GM18951 (cell line): ENCODE measurements at regions not wholly inside any gene's neighbourhood (a gene's known extent, or its start where the extent isn't known, plus 50 kb on each side); places are given as distances from the start of the nearest gene placed in this dataset.

Experiments
- POLR2A ChIP-seq: IDR thresholded peaks from 4 replicates; pipeline ENCODE4 v1.6.1; 2011; ENCODE audit warnings: mild to moderate bottlenecking; ENCODE audit not compliant: insufficient read length, insufficient read depth; ENCODE audit errors: extremely low read depth
- in situ Hi-C: fragments of 300-500 bp; cut with MboI; formaldehyde crosslinking; loops from one replicate; pipeline ENCODE4 v1.12.0; 2022; ENCODE audit warnings: low sequenced_read_pairs, mixed read lengths, inconsistent platforms; ENCODE audit not compliant: unreplicated experiment

- in situ Hi-C loops = no loop called here
- TF ChIP-seq POLR2A = no peak
These were observed 573.4 kb downstream of the ETV1 start for GRCh38 chr7:13416071-13416470.

GRCh38 chr7:13416544-13416943, 572.9 kb downstream of the ETV1 start:
- in situ Hi-C loops = no loop called here
- TF ChIP-seq POLR2A = no peak

DNA sequence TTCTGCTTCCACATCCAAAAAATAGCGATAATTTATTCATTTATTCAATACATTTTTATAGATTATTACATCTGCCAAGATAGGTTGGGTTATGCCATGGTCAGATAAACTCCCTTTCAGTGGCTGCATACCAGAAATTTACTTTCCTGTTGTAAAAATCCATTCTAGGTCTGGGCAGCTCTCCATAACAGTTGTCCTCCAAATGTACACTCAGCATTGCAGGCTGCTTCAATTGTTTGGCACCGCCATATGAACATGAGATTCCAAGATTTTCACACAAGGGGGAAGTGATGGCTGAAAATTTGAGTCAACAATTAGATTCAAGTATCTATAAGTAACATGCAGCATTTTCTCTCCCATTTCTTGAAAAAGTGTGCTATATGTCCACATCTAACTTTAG, 568.7 kb downstream of the ETV1 start:
- in situ Hi-C loops = no loop called here
- no peak for TF ChIP-seq POLR2A

GRCh38 chr7:13421776-13422175, 567.7 kb downstream of the ETV1 start:
- in situ Hi-C loops = no loop called here
- TF ChIP-seq POLR2A = no peak

DNA sequence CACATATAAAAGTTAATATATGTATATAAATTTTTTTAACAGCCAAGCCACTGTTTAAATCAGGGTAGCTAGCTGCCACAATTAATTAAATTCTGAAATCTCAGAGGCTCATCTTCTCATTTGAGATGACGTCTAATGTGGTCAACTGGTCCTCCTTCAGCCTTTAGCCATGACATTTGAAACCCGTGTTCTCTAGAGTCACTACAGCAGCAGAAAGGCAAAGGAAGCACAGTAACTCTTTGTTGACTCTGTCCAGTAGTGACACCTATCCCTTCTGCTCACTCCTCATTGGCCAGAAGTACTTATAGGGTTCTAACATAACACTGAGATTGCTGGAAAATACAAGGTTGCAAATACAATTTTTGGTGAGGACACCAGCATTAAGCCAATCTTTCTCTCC, 555.5 kb downstream of the ETV1 start:
- in situ Hi-C loops = no loop called here
- no peak for TF ChIP-seq POLR2A

DNA sequence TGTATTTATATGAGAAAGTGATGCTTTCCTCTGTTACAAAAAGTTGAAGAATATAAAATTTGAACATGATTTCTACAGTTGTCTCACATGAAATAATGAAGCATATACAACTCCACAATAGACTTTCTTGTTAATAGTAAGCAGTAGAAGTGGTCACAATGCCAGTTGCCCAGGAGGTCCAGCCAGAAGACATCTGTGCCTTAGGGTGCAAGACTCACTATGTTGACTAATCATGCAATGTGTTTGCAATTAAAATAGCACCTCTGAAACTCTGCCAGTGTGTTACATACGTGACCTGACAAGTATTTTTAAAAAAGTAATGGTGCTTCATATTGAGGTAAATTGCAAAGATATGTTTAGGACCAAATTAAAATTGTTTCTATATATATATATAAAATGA, 547.2 kb downstream of the ETV1 start:
- in situ Hi-C loops = no loop called here
- no peak for TF ChIP-seq POLR2A

GRCh38 chr7:13447637-13448036, 541.8 kb downstream of the ETV1 start:
- in situ Hi-C loops = no loop called here
- no peak for TF ChIP-seq POLR2A

GRCh38 chr7:13448243-13448642, 541.2 kb downstream of the ETV1 start:
- TF ChIP-seq POLR2A = no peak
- in situ Hi-C loops = no loop called here

DNA sequence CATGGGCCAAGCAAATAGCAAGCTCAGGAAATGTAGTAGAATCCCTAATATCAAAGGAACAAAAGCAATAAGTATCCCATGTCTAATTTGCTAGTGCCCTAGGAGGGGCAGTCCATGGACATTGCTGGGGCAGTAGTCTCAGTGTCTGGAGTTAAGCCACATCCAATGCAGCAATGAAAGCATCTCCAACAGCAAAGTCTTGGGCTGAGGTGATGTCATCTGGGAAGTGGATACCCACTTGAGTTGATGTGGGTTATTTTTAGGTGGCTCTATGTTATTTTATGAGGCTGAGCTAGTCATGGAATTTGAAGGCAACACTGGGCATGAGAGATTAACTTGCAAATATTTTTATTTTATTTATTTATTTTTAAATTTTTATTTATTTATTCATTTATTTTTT, 540.0 kb downstream of the ETV1 start:
- TF ChIP-seq POLR2A = no peak
- in situ Hi-C loops = no loop called here

DNA sequence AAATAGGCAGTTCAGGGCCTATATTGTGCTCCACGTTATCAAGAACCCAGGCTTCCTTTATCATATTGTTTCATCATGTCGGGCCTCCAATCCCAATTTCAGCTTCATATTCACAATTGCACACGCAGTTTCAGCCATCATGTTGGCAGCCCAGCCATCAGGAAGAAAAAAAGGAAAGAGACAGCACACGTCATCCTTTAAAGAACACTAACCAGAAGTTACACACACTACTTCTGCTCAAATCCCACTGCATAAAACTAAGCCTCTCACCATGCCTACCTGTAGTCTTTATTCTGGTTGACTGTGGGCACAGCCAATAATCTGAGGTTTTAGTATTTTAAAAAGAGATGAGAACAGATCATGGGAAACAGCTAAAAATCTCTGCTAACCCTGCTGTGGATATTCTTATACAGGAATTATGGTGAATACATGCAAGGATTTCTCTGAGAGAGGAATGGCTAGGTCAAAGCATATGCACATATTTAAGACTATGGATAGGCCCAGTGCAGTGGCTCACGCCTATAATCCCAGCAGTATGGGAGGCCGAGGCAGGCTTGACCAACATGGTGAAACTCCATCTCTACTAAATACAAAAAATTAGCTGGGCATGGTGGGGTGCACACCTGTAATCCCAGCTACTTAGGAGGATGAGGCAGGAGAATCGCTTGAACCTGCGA, 534.4 kb downstream of the ETV1 start:
- in situ Hi-C loops = no loop called here
- no peak for TF ChIP-seq POLR2A

DNA sequence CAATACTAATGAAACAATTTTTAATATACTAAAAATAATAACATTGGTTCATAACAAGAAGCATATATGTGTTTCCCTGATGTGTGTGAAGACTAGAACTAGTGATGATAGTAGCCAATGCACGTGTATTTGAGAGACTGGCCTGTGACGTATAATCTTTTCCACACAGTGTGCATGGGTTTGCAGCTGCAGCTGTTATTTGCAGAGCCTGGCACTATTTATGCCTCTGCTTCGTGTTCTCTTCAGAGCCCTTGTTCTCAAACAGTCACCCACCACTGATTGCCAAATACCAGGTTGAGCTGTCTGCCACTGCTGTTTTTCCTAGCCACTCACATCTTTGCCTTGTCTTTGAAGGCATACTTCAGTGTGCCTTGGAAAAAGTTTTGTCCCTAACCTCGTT, 531.7 kb downstream of the ETV1 start:
- in situ Hi-C loops = no loop called here
- TF ChIP-seq POLR2A = no peak

DNA sequence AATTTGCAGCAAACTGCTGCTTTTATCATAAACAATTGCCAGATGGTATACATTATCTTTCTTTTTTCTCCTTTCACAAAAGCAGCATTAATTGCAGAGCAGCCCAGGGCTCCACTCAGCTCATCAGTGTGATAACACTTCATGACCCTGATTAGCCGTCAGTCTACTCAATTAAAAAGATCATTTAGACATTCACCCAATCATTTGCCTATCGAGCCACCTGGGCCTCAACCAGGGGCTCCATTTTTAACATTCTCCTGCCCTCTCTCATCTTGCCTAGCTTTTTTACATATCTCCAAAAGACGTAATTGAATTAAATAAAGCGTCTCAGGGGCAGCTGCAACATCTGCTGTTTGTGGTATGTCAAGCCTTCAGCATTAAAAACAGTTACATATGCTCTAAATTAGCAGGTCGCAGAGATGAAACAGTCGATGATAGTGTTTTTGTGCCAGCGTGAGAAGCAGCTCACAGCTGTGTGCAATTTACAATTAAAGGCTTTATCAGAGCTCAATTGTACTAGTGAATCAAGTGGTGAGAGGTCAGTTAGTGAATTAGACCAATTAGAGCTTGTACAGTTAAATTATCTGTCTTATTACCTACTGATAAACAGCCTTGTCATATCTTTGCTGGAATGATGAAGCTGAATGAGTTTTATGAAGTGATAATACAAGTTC, 522.5 kb downstream of the ETV1 start:
- in situ Hi-C loops = no loop called here
- no peak for TF ChIP-seq POLR2A

DNA sequence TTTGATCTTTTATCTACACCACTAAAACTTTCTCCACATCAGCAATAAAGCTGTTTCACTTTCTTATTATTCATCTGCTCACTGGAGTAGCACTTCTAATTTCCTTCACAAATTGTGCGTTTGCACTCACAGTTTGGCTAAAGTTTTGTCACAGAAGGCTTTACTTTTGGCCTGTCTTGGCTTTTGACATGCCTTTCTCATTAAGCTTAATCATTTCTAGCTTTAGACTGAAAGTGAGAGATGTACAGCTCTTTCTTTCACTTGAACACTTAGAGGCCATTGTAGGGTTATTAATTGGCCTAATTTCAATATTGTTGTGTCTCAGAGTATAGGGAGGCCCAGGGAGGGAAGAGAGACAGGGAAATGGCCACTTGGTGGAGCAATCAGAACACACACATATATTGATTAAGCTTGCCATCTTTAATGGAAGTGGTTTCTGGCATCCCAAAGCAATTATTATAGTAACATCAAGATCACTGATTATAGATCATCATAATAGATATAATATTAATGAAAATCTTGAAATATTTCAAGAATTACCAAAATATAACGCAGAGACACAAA, 512.5 kb downstream of the ETV1 start:
- in situ Hi-C loops = no loop called here
- no peak for TF ChIP-seq POLR2A

GRCh38 chr7:13489386-13489785, 500.1 kb downstream of the ETV1 start:
- no peak for TF ChIP-seq POLR2A
- in situ Hi-C loops = no loop called here
